ENCODE measurements at regions not wholly inside any gene's neighbourhood (a gene's known extent, or its start where the extent isn't known, plus 50 kb on each side); places are given as distances from the start of the nearest gene placed in this dataset.
"Not testable (repeated sequence)": the region's sequence is repeated elsewhere in the genome, so short reads cannot be mapped to it uniquely, and the experiment has no call there.

GRCh38 chr1:143863901-143864520 is 107.8 kb downstream of the FAM72C start:
- TF ChIP-seq NANOG (IDR thresholded peaks at IDR 0.05; ENCODE audit: borderline replicate concordance); CTCF (conservative IDR thresholded peaks at IDR 0.05; ENCODE audit: low read depth in 2 of 2); EZH2phosphoT487 (IDR thresholded peaks at IDR 0.05; ENCODE audit: unreplicated experiment); EZH2 (IDR thresholded peaks at IDR 0.05; ENCODE audit: low read depth, unreplicated experiment); REST (IDR thresholded peaks at IDR 0.05; ENCODE audit: unreplicated experiment); ZNF114 (CRISPR knock-in tag; IDR thresholded peaks at IDR 0.05); ZNF331 (CRISPR knock-in tag; IDR thresholded peaks at IDR 0.05; ENCODE audit: low read depth); POLR2AphosphoS5 (IDR thresholded peaks at IDR 0.05; ENCODE audit: low read depth); JUNB (IDR thresholded peaks at IDR 0.05; ENCODE audit: unreplicated experiment); CREB1 (CRISPR knock-in tag; IDR thresholded peaks at IDR 0.05; ENCODE audit: low read depth): not testable (repeated sequence)

All from GM23338 (cell line).